HG02884 (cell line): ENCODE measurements at regions not wholly inside any gene's neighbourhood (a gene's known extent, or its start where the extent isn't known, plus 50 kb on each side); places are given as distances from the start of the nearest gene placed in this dataset.
"Not testable (repeated sequence)": the region's sequence is repeated elsewhere in the genome, so short reads cannot be mapped to it uniquely, and the experiment has no call there.

Source experiments
- ATAC-seq: cut with Tn5 transposase; IDR thresholded peaks from one replicate; pipeline ENCODE4 v1.9.1; 2021; ENCODE audit warnings: mild to moderate bottlenecking, moderate library complexity; ENCODE audit not compliant: unreplicated experiment

GRCh38 chr10:60621018-60621417 is 157.3 kb upstream of the CDK1 start:
- ATAC-seq: no peak

- ATAC-seq: no peak
These were observed 159.4 kb upstream of the CDK1 start for GRCh38 chr10:60618861-60619260.

GRCh38 chr10:60615541-60615940 is 162.7 kb upstream of the CDK1 start:
- no peak for ATAC-seq

- no peak for ATAC-seq
These were observed 163.9 kb upstream of the CDK1 start for GRCh38 chr10:60614363-60614762.

GRCh38 chr10:60613434-60613833 is 164.8 kb upstream of the CDK1 start:
- ATAC-seq: no peak

- ATAC-seq: no peak
These were observed 167.0 kb upstream of the CDK1 start for GRCh38 chr10:60611291-60611747.

DNA sequence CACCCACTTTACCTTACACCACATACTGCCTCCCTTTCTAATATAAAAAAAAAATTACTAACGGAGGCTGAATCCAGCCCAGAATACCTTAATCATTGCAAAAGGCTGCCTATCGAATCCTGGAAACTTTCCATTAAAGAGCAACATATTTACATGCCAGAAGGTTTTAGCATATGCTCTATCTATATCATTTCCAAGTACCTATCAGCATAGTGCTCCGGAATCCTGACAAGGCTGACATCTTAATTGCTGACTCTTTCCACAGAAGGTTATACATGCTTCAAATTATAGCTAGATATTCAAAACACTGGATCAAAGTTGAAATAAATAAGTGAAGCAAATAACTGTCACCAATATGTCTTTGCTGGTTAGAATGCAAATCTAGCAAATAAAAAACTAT is 170.9 kb upstream of the CDK1 start:
- no peak for ATAC-seq

GRCh38 chr10:60606343-60607080 is 171.8 kb upstream of the CDK1 start:
- no peak for ATAC-seq

- no peak for ATAC-seq
These were observed 172.8 kb upstream of the CDK1 start for GRCh38 chr10:60605476-60605875.

- ATAC-seq: no peak
These were observed 173.9 kb upstream of the CDK1 start for GRCh38 chr10:60604342-60604741.

DNA sequence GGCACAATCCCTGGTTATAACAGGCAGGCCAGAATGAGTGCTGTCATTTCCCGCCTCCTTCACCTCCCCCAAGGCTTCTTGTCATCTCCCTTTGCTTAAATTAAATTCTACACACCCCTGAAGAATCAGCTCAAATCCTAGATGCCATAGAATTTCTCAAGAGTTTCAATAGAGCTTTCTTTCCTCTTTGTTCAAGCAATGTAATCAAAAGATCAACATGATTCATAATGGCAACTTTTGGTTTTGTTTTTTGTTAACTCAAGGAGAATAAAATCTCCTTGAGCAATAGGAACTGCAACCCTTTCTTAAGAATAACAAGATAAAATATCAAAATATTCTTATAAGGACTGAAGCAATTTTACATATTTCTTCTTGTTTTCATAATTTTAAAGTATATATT is 180.8 kb upstream of the CDK1 start:
- no peak for ATAC-seq

- ATAC-seq: no peak
These were observed 182.4 kb upstream of the CDK1 start for GRCh38 chr10:60595852-60596251.

DNA sequence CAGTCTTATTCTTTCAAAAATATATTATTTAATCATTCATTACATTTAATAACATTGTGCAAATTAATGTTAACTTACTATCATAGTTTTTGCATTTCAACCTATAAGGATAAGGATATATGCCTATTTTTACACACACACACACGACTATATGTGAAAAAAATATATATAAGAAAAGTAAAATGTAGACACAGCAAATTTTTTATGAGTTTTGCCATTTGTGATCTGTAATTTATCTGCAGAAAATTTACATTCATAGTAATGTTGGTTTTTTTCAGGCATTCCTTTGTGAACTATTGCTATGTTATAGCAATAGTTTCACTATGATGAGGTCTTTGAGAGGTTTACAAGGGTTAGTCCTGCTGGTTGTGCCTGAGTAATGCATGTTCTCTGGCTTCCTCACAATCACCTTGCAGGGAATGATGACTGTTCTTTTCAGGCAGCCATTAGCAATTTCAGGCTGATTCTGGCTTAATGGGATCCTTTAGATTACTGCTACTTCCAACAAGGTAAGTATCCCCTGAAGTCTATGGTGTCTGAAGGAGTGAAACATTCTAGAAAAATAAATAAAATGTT is 183.7 kb upstream of the CDK1 start:
- ATAC-seq: peak; percentile 63

- ATAC-seq: no peak
These were observed 187.2 kb upstream of the CDK1 start for GRCh38 chr10:60591119-60591518.

DNA sequence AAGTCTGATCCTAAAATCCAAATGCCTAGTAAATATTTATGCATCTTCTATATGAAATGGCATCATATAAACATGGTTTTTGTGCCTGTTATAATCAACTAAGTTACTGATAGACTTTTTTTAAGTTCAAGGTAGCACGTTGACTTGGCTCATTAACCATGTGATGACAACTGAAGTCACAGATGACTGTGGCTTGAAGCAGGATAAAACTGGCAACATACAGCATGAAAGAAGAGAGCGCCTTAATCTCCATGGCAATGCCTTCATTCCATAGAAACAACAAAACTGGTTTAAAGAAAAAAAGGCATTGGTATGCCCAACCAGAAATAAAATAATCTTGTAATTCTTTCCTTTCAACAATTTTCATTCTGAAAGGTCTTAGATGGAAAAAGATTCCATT is 188.9 kb upstream of the CDK1 start:
- ATAC-seq: no peak

DNA sequence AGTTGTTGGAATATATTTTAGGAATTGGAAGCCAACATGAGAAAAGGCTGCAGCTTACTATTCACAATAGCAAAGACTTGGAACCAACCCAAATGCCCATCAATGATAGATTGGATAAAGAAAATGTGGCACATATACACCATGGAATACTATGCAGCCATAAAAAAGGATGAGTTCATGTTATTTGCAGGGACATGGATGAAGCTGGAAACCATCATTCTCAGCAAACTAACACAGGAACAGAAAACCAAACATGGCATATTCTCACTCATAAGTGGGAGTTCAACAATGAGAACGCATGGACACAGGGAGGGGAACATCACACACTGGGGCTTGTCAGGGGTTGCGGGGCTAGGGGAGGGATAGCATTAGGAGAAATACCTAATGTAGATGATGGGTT is 192.1 kb upstream of the ANK3 start:
- ATAC-seq: not testable (repeated sequence)

DNA sequence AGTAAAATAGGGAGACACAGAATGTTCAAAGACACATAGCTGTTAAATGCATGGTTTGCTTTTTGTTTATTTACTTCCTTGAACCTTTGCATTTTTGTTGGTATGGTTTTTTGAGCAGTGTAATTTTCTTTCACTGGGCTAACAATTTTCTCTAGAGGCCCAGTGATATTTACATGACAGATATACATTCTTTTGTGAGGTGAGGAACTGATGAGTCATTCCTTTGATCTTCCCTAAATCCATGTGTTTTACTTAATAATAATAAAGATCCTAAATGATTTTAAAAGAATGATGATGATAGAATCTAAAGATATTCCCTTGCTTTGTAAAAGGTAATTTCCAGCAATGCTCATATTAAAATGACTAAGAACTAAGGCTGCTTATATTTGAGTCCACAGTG is 188.5 kb upstream of the ANK3 start:
- no peak for ATAC-seq

GRCh38 chr10:60576130-60577069 is 186.7 kb upstream of the ANK3 start:
- ATAC-seq: no peak

DNA sequence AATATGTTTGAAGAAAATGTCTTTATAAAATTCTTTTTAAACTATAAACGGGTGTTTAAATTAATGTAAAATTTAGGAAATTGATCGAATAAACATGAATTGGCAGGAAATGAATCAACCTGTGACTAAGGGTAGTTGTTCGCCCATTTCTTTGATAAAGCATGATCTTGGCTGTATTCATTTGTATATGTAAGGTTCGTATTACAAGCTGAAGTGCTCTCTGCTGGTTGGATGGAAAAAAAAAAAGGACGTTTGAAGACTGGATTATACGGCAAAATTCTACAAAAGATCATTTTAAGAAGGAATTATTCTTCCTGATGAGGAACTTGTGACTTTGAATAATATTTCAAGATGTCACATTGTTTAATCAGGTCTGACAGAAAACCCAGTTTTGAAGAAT is 185.4 kb upstream of the ANK3 start:
- no peak for ATAC-seq

DNA sequence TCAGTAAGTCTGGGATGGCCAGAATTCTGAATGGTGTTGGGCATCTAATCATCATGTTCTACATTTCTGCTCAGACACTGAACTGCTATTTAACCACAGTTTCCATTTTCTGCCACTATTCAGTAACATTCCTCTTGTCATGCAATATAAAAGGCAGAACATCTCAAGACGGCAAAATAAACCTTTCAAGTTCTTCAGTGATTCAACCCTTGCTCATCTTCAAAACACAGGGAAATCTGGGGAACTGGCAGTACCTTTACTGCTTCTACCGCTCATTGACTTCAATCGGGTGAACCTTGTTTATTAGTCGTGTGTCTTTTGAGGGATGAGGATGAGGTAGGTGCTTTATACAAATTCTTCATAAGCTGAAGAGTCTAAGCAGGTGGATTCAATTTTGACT is 184.7 kb upstream of the ANK3 start:
- ATAC-seq: no peak

DNA sequence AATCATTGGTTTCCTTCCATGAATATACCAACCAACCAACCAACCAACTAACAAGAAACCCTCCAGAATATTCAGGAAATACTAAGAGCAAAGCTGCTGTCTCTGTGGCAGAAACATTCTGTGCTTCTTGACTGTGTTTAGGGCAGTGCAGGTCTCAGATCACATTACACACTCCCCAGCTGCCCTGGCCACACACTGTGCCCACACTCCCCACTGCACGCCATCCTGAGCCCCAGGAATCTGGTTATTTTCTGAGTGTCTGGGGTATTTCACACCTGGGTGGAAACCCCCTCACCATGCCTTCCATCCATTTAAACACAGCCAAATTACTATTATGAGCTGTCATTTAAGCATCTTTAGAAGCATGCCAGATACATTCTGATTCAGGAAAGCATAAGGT is 183.7 kb upstream of the ANK3 start:
- ATAC-seq: no peak
